ENCODE measurements at regions not wholly inside any gene's neighbourhood (a gene's known extent, or its start where the extent isn't known, plus 50 kb on each side); places are given as distances from the start of the nearest gene placed in this dataset.

GRCh38 chr1:70768216-70768615 is 279.4 kb downstream of the PTGER3 start:
- TF ChIP-seq CTCF (IDR thresholded peaks at IDR 0.05 in 2 of 3, conservative IDR thresholded peaks at IDR 0.05 in 1 of 3; ENCODE audit: borderline replicate concordance in 1 of 3, insufficient read depth in 1 of 3, low read depth in 2 of 3, low read length in 2 of 3) (no peak), POLR2AphosphoS5 (IDR thresholded peaks at IDR 0.05; ENCODE audit: low read depth, low read length) (no peak), REST (IDR thresholded peaks at IDR 0.05; ENCODE audit: low read depth) (no peak), EZH2phosphoT487 (IDR thresholded peaks at IDR 0.05; ENCODE audit: borderline replicate concordance) (no peak), EZH2 (IDR thresholded peaks at IDR 0.05) (no peak), POLR2A (IDR thresholded peaks at IDR 0.05; ENCODE audit: borderline replicate concordance, extremely low read depth, insufficient read depth, insufficient read length) (no peak), EGR1 (IDR thresholded peaks at IDR 0.05; ENCODE audit: low read depth) (no peak), SP1 (IDR thresholded peaks at IDR 0.05; ENCODE audit: low read depth) (no peak)

Measured in HCT116 (cell line).